Body of pancreas (tissue), 4 donors: ENCODE measurements at regions not wholly inside any gene's neighbourhood (a gene's known extent, or its start where the extent isn't known, plus 50 kb on each side); places are given as distances from the start of the nearest gene placed in this dataset.

Source experiments
- POLR2A ChIP-seq, 3 donors: fragments of 450-650 bp; IDR thresholded peaks; one replicate each; pipeline ENCODE4 v1.6.1; 2016; ENCODE audit warnings: antibody characterized with exemption in 3 of 3, mild to moderate bottlenecking in 2 of 3
- TF ChIP-seq, protein P1 (sequence below), 7 experiments: fragments of 450-650 bp in 4 of 7; fragments of 200-600 bp in 3 of 7; sonication (generic) in 3 of 7; IDR thresholded peaks; one replicate each; pipeline ENCODE4 v1.5.1; 2016 to 2019; ENCODE audit warnings: antibody characterized with exemption in 7 of 7

GRCh38 chr10:10623958-10624566, 393.6 kb upstream of the CELF2 start:
- TF ChIP-seq, protein P1, sequence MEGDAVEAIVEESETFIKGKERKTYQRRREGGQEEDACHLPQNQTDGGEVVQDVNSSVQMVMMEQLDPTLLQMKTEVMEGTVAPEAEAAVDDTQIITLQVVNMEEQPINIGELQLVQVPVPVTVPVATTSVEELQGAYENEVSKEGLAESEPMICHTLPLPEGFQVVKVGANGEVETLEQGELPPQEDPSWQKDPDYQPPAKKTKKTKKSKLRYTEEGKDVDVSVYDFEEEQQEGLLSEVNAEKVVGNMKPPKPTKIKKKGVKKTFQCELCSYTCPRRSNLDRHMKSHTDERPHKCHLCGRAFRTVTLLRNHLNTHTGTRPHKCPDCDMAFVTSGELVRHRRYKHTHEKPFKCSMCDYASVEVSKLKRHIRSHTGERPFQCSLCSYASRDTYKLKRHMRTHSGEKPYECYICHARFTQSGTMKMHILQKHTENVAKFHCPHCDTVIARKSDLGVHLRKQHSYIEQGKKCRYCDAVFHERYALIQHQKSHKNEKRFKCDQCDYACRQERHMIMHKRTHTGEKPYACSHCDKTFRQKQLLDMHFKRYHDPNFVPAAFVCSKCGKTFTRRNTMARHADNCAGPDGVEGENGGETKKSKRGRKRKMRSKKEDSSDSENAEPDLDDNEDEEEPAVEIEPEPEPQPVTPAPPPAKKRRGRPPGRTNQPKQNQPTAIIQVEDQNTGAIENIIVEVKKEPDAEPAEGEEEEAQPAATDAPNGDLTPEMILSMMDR (IDR thresholded peaks at IDR 0.05): no peak
- no peak for TF ChIP-seq POLR2A (IDR thresholded peaks at IDR 0.05)
